GM23338 (cell line): ENCODE measurements at regions not wholly inside any gene's neighbourhood (a gene's known extent, or its start where the extent isn't known, plus 50 kb on each side); places are given as distances from the start of the nearest gene placed in this dataset.

Source experiments
- CTCF ChIP-seq, 2 experiments: fragments of 200-600 bp in 1 of 2; sonication (generic) in 1 of 2; conservative IDR thresholded peaks; 2 replicates each; pipeline versions ENCODE4 v1.5.1 to v1.6.1; 2016 to 2017; ENCODE audit warnings: antibody characterized with exemption in 2 of 2, low read depth in 2 of 2, mild to moderate bottlenecking in 2 of 2, moderate library complexity in 1 of 2
- ETS1 ChIP-seq: IDR thresholded peaks from 2 replicates; pipeline ENCODE4 v1.6.1; 2016; ENCODE audit warnings: antibody characterized with exemption
- EZH2 ChIP-seq: fragments of 200-600 bp; sonication (generic); IDR thresholded peaks from one replicate; pipeline ENCODE4 v1.8.0; 2017; ENCODE audit warnings: antibody characterized with exemption, mild to moderate bottlenecking, low read depth; ENCODE audit not compliant: unreplicated experiment
- POLR2AphosphoS5 ChIP-seq: IDR thresholded peaks from 2 replicates; pipeline ENCODE4 v1.6.1; 2016; ENCODE audit warnings: antibody characterized with exemption, low read depth
- REST ChIP-seq: IDR thresholded peaks from one replicate; pipeline ENCODE4 v1.6.1; 2018; ENCODE audit warnings: antibody characterized with exemption; ENCODE audit not compliant: unreplicated experiment
- ZNF114 ChIP-seq: fragments of 250-450 bp; sonication (Bioruptor Pico); IDR thresholded peaks from 2 replicates; pipeline ENCODE4 v1.5.0; 2020; ENCODE audit warnings: mild to moderate bottlenecking, moderate library complexity
- ZNF462 ChIP-seq: fragments of 250-450 bp; sonication (Bioruptor Pico); IDR thresholded peaks from 2 replicates; pipeline ENCODE4 v1.5.0; 2020; ENCODE audit warnings: mild to moderate bottlenecking, moderate library complexity

DNA sequence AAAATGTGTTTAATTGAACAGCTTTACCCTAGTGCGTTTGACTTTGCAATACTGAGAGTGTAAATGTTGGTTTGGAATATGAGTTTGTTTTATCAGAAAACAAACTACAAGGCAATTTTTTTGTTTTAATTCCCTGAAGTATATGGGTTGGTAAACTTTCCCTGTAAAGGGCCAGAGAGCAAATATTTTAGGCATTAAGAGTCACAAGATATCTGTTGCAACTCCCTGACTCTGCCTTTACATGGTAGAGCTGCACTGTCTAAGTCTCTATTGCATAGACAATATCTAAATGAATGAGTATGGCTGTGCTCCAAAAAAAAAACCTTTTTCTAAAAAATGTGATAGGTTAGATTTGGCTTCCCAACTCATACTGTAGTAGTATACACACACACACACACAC is 115.1 kb upstream of the PBX1 start:
- TF ChIP-seq REST (no peak), POLR2AphosphoS5 (no peak), CTCF (conservative IDR thresholded peaks at IDR 0.05; ENCODE audit: low read depth in 2 of 2) (no peak), EZH2 (no peak), ZNF462 (CRISPR knock-in tag) (no peak), ZNF114 (no peak), ETS1 (no peak)
